HG03521 (cell line): ENCODE measurements at regions not wholly inside any gene's neighbourhood (a gene's known extent, or its start where the extent isn't known, plus 50 kb on each side); places are given as distances from the start of the nearest gene placed in this dataset.

Source experiments
- ATAC-seq: cut with Tn5 transposase; IDR thresholded peaks from one replicate; pipeline ENCODE4 v1.9.1; 2021; ENCODE audit warnings: mild to moderate bottlenecking, moderate library complexity; ENCODE audit not compliant: unreplicated experiment

DNA sequence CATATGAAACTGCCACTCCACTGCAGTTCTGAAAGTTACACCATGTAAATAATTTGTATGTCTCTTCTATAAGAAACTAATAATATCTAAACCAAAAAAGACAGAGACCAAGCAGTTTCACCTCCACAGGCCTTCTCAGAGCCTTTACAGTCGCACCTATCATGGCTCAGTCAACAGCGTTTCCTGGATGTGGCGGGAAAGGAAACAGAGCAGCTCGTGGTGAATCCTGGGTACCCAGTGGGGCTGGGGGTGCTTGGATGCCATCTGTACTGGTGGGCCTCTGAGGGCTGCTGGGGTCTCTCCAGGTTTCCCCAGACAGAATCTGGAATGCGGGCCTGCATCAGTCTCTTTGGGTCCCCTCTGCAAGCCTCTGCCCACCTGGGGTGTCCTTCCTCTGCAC, 100.2 kb upstream of the CASZ1 start:
- no peak for ATAC-seq

DNA sequence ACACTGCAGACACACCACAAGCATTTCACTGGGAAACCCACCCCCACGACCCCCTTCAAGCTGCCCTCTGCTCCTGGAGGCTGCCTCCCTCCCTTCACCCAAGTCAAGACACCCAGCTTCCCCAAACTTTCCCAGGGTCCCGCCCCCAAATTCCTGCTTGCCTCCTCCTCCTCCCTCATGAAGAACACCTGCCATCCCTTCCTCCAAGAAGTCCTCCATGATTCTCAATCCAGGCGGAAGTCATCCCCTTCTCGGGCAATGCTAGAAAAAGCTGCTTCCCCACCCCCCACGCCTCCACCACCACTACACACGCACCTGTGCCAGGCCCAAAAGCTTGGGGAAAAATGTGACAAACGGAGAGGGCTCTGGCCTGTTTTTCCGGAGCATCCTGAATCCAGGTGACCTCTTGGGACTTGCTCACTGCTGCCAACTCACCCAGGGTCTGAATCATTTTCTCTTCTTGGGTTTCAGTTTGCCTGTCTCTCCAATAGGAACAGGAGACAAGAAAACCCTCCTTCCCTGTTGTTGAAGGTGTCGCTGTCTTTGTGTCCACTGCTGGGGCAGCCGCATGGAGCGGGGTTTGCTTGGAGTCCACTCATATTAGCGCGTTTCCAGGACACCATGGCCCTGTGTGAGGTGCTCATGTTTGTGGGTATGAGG, 101.0 kb upstream of the CASZ1 start:
- ATAC-seq = no peak

DNA sequence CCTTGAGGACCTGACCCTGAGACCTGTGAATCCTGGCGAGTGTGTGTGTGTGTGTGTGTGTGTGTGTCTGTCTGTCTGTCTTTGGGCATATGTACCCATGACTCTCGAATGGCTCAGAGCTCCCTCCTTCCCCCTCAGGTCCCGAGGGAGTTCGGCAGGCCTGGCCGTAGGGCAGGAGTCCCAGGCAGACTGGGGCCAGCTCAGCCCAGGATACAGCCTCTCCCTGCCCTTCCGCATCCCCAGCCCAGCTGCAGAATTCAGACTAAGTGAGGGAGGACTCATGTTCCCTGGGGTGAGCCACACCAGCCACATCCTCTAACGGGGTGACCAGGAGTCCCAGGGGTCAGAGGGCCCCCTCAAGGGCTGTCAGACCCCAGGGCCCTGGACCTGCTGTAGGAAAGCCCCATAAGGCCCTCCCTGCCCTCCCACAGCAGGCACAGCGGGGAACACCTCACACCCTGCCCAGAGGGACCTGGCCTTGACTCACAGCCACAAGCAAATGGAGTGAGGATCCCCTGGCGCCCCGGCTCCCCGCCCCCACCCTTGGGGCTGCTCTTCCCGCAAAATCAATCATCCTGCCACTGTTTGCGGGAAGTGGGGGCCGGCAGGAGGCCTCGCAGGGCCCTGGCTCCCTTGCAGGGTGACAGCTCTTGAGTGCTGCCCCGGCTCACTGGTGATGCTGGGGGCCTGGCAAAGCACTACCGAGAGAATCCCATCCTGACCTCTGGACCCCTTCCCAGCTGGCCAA, 101.7 kb upstream of the CASZ1 start:
- ATAC-seq = no peak

DNA sequence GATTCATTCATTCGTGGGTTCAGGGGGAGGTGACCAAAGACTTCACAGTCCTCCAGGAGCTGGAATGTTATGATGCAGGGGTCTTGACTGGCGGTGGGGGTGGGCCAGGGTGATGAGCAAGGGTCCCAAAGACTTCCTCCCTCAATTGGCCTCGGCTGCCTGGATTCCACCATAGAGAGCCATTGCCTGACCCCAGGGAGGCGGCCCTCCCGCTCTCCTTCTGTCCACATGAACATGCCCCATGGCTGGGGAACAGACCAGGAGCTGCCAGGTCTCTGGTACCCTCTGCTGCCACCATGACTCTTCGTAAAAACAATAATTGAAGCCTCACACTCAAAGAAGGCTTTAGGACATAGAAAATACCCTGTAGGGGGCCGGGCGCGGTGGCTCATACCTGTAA, 102.5 kb upstream of the CASZ1 start:
- ATAC-seq = no peak

DNA sequence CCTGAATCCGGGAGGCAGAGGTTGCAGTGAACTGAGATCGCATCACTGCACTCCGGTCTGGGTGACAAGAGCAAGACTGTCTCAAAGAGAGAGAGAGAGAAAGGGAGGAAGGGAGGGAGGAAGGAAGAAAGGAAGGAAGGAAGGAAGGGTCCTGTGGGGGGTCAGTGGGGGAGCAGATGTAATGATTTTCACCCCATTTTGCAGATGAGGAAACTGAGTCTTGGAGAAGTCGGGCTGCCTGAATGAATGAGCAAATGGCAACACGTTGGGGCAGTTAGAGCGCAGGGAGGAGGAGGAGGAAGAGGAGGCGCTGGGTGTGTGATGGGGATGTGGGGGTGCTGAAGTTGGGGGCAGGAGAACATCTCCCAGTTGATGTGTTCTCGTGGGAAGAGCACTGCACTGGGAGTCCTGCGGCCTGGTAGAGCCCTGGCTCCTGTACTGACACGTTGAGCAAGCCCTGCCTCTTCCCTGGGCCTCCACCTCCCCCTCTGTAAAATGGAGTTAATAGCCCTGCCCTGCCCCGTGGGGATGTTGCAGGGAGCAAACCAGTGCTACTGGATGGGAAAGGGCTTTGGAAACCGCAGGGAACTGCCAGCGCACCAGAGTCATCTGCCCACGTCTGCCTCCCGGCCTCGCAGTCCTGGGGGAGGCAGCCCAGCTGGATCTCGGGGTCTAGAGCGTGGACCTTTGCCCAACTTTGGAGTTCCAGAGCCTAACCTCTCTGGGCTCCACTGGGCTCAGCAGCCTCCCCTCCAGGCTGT, 103.2 kb upstream of the CASZ1 start:
- ATAC-seq = no peak

DNA sequence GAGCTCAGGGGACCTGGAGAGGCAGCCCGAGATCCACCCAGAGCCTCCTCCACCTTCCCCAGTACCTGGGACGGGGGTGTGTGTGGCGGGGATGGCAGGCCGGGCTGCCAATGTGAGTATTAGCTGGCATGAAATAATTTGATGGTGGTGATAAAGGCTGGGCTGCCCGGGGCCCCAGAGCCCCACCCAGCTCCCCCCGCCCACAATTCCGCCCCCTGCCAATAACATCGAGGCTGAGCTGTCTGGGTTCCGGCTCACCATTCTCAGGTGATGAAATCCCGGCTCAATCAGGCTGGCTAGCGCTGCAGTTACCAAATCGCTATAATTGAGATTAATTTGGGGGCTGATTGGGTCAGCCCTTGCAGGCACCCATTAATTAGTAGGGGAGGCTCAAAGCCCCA, 103.8 kb upstream of the CASZ1 start:
- no peak for ATAC-seq

DNA sequence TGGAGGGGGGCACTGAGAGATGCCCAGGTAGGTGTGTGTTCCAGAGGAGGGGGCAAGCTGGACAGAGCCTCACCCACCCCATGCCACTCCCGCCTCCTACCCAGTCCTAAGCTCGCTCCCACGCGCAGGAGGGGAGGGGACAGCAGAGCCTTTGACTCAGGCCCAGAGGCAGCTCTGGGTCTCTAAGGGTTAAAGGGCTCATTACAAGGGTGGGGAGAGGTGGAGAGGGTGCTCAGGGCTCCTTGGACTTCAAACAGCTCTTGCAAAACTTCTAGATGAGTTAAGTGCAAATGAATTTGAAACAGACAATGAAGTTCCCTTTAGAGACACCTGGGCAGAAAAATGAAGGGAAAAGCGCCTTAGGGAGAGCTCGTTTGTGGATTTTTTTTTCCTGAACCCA, 104.2 kb upstream of the CASZ1 start:
- ATAC-seq = no peak

DNA sequence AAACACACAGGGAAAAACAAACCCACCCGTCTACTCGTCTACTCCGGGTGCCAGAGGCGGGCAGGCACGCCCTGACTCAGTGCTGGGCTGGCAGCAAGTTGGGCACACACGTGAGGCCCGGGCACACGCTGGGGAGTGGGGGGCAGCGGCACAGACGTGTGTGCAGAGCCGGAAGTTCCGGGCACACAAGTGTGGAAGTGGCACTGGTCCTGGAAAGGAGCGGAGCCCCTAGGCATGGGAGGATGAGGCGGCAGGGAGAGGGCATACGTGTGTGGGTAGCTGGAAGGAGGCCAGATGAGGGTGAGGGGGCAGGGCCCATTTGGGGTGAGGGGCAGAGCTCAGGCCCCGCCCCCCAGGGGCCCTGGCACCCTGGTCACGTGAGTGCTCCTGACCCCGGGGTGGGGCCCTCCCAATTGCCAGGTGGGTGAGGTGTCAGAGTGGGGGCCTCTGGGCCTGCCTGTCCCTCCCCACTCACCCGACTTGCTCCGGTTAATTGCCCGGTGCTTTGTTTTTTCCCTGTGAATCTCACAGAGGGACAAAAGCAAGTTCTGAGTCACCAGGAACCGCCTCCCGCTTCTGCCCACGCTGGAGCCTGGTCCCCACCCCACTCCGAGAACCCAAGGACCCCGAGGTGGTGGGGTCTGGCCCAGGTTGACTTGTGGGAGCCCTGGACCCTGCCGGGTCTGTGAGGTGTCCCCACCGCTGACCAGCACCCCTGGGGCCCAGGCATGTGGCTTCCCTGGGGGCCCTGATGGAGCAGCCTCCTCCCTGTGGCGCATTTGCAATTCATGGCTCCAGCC, 104.8 kb upstream of the CASZ1 start:
- ATAC-seq = no peak

DNA sequence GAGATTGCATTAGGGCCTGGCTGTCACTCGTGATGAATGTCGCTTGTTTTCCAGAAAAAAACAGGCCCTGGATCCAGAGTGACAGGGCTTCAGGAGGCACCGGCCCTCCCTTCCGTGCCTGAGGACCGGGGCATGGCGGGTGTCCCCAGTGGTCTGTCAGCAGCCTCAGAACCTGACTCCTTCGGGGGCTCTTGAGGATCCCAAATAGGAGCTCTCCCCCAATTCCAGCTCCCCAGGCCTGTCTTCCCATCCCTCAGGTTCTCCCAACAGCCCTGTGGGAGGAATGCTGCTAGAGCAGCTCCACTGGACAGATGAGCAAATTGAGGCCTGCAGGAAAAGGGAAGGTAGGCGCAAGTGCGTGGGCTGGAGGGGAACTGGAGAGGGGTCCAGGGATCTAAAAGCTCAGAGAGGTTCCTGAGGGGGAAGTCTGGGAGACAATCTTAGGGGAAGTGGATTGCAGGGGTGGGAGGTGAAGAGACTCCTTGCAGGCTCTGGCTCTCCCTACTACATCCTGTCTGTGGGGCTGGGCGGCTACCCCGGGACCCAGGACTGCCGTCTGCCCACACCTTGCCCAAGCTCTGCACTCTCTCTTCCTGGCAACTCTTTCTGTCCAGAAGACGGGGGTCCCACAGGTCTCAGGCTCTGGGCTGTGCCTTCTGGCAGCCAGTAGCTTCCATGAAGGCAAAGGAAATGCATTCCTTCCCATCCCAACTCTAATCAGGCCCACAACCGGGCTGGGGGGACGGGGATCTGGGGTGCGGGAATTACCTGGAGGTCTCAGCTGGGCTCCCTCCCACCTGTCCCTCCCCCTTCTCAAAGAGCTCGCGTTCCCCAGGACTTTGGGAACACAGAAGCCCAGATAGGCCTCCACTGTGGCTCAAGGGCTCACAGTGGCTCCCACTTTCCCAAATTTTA, 105.7 kb upstream of the CASZ1 start:
- ATAC-seq = no peak

DNA sequence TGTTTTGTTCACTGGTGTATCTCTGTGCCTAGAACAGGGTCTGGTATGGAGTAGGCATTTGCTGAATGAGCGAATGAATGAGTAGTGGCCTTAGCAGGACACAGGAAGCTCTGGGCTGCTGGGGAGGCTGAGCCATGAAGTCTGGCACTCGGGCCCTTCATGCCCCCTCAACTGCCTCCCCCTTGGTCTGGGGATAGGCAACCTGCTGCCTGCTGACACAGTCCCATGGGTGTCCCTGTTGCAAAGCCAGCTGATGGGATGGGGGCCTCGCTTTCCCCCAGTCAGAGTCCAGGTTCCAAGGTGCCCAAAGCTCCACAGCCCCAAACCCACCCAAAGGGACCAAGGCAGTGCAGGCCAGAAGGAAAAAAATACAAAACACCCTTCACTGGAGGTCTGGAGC, 107.0 kb upstream of the CASZ1 start:
- ATAC-seq = no peak

DNA sequence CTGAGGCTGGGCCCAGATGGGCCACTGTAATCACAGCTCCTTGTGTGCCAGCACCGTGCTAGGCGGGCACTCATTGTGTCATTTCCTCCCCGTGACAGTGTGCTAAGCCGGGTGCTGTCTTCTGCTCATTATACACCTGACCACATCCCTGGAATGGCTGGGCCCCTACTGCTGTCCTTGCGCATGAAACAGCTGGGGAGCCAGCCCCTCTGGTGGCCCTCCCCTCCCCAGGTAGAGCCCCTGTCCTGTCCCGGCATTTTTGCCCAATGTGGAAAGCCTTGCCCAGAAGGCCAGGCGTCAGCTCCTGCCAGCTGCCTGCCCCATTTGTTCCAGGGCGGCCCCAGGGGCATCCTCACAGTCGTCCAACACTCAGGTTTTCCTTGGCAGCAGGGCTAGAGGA, 107.4 kb upstream of the CASZ1 start:
- ATAC-seq = no peak

DNA sequence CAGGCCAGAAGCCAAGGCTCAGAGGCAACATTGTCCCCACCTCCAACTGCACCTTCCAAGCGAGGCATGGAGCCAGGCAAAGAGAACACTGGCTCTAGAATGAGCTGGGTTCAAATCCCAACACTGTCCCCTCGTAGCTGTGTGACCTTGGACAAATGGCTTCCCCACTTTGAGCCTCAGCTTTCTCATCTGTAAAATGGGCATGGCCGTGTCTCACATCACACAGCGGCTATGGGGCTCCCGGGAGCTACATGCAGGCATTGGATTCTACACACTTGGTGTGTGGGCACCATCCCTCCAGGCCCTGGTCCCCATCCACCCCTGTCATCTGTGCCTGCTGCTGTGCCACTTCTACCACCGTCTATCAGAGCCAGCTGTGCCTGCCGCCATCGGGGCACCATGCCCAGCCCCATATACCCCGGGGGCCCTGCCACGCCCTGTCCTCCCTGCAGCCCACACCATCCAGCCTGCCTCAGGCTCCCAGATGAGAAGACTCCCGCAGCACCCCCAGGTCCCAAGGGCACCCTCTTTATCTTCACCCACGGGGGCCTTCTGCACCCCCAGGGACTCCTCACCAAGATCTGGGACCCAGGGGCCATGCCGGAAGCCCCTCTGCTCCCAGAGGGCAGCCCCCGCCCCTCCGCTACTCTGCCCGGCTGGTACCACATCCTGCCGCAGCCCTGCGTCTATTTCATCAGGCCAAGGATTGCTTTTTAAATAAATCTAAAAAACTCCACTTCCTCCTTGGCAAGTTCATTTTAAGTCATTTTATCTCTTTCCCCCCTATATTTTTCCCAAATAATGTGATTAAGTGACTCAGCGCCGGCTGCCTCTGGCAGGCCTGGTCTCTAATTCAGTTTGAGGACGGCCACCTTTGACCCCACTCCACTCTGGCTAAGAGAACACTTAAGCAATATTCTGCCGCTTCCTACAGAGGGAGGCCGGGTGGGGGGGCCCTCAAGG, 107.8 kb upstream of the TARDBP start:
- ATAC-seq = no peak

DNA sequence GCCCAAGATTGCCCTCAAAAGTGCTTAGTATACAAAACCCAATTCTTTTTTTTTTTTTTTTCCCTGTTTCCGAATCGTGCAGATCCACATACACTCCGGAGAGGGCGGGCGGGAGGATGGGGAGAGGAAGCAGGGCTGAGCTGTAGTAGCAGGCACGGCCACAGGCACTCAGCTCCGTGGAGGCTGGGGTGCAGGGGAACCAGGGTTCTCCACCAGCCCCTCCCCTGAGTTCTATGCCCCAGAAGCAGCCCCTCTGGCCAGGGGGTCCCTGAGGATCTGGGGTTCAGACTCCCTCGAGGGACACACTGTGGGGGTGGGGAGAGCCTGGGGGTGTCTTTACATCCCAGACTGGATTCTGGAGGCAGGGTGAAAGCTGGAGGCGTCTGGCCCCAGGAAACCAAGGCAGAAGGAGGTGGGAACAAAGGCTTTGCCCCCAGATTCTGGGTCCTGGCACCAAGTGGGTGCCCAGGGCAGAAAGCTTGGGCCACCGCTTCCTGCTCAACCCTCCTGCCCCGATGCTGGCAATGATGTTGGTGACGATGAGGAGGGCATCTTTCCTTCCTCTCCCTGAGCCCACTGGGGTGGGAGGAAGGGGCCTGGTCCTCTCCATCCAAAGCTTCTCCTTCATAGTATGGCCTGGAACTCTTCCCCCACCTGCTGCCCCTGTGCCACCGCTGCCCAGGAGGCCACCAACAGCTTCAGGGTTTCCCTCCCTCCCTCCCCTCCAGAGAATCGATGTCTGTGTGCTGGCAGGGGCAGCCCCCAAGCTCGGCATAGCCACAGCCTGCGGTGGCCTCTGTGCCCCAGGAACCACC, 106.4 kb upstream of the TARDBP start:
- ATAC-seq = no peak

DNA sequence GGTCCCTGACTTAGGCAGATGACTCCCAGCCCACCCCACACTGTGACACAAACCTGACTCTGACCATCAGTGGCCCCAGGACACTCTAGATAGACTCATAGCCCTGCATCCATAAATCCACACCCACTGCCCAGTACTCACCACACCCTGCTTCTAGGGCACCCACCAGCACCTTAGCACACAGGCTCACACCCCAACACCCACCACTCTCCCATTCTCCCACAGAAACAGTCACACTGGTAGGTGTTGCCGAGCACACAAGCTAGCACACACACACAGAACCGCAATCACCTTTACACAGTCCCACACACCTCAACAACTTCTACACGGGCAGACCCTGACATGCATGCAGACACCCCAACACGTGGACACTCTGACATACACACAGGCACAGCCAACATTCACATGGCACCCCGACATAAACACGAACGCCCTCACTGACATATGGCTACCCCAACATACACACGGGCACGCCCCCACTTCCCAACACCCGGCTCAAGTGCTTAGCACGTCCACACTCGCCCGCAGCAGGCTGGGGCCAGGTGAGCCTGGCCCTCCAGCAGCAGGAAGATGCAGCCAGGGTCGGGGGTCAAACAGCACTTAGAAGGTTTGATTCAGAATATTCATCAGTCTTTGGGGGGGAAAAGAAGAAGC, 105.5 kb upstream of the TARDBP start:
- ATAC-seq = no peak

DNA sequence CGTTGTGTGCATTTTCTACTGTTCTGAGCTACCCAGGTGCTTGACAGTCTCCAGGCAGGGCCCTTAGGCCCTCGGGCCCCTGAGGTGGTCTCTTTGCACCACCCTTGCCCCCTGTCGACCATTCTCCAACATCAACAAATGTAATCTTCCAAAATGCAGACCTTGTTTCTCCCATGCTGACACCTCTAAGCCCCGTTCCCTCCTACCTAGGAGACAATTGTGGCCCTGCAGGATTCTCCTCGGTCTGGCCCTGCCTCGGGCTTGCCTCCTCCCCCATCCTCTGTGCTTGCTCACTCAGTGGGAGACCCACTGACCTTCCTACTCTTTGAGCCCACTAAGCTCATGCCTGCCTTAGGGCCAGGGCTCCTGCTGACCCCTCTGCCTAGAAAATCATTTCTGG, 104.2 kb upstream of the TARDBP start:
- ATAC-seq = no peak

DNA sequence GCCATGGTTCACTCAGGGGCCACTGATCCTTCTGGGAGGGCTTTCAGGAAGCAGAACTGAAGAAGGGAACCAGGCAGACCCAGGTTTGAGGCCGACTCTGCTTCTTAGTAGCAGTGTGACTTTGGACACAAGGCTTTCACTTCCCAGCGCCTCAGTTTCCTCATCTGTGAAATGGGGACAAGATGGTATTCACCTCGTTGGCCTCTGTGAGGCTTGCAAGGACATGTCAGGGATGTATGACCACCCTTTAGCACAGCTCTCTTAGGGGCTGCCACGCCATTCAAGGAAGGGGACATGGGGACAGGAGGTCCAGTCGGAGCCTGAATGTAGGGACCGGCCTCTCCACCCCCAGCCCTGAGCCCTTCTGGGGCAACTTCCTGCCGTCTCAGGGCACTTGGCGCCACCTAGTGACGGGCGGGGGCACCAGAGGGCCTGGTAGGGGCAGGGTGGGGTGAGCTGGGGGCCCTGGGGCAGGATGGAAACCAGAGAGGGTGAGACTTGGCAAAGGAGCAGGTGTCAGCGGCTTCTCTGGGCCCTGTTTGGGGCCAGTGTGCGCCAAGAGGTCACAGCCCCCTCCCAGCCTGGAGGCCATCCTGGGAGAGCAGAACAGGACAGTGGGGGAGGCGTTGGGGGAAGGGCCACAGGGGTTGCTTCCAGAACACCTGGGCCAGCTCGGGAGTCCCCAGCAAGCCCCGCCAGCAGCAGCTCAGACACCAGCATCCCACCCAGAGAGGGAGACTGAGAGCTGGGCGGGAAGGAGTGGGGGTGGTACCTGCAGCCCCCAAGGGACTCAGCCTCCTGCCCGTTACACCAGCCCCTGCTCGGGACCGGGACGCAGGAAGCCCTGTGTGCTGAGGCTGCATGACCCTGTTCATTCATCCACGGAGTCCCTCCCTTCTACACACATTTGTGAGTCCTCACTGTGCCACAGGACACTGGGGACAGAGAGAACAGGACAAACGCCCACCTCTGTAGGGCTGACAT, 102.5 kb upstream of the TARDBP start:
- ATAC-seq = no peak
